GM12872 (cell line): ENCODE measurements at regions not wholly inside any gene's neighbourhood (a gene's known extent, or its start where the extent isn't known, plus 50 kb on each side); places are given as distances from the start of the nearest gene placed in this dataset.

ENCODE experiments used
- CTCF ChIP-seq: IDR thresholded peaks from 3 replicates; pipeline ENCODE4 v1.5.1; 2011; ENCODE audit warnings: low read depth, mild to moderate bottlenecking, low read length, moderate library complexity; ENCODE audit not compliant: insufficient read depth

GRCh38 chr5:161009817-161010216 is 157.8 kb upstream of the ATP10B start:
- TF ChIP-seq CTCF = no peak

GRCh38 chr5:161009194-161009593 is 157.2 kb upstream of the ATP10B start:
- no peak for TF ChIP-seq CTCF

GRCh38 chr5:161007879-161008278 is 155.9 kb upstream of the ATP10B start:
- no peak for TF ChIP-seq CTCF

GRCh38 chr5:161002571-161003074 is 150.6 kb upstream of the ATP10B start:
- no peak for TF ChIP-seq CTCF

- no peak for TF ChIP-seq CTCF
Measured at GRCh38 chr5:161001604-161002003, 149.6 kb upstream of the ATP10B start.

- TF ChIP-seq CTCF = no peak
Measured at GRCh38 chr5:160991205-160991604, 139.2 kb upstream of the ATP10B start.

- TF ChIP-seq CTCF = no peak
Measured at GRCh38 chr5:160979385-160979784, 127.4 kb upstream of the ATP10B start.

- no peak for TF ChIP-seq CTCF
Measured at GRCh38 chr5:160978944-160979343, 126.9 kb upstream of the ATP10B start.
